ENCODE measurements at regions not wholly inside any gene's neighbourhood (a gene's known extent, or its start where the extent isn't known, plus 50 kb on each side); places are given as distances from the start of the nearest gene placed in this dataset.

DNA sequence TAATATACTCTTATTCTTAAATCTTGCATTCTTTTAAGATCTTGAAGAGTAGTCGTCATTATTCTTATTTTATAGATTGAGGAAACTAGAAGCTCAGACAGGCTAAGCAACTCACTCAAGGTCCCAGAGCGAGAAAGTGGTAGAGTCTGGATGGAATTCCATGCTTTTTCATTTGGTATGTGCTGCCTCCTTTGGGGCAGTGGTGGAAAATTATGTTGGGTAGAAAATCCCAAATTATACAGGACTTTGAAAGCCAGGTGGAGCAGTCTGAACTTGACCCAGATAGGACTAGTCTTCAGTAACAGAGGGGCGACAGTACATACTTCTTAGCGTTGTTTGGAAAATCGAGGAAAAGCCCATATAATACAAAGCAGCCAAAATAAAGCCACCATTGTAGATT is 205.6 kb downstream of the ATG4C start:
- DNase-seq = no peak

- DNase-seq = no peak
Measured at GRCh38 chr1:62991152-62991551, 207.2 kb downstream of the ATG4C start.

GRCh38 chr1:62993844-62994243 is 209.9 kb downstream of the ATG4C start:
- DNase-seq = no peak

GRCh38 chr1:62995173-62995572 is 211.2 kb downstream of the ATG4C start:
- no peak for DNase-seq

GRCh38 chr1:62997884-62998283 is 214.0 kb downstream of the ATG4C start:
- DNase-seq = no peak

DNA sequence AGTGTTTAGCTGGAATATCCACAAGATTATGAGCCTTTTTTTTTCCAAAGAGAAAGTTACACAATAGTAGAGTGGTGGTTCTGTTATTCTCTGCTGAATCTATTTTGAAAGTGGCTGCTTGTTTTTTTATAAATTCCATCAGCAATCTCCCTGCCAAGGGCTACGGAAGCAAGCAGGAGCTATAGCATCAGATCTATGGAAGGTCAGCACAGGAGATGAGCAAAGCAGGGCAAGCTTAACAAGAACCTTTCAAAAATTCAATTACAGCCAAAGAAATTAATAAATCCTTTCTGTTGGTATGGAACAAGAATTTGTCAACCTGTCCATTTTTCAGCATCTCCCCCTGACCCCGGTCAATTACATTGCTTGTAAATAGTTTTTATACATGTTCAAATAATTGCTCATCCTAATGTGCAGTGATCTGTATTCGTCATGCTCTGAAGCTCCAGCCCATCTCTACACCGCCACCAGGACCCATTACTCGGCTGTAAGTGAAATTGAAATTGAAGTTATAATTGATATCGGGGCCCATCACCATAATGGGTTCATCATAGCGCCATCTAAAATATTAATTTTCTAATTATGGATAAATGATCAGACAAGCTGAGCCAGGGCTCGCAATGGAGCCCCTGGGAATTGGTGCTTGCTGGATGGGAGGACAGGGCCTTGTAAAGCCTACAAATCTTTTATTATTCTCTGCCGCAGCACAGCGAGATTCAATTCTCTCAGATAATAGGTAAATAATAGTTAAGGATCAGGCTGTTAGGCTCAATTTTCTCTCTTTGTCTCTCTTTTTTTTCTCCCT is 215.1 kb downstream of the ATG4C start:
- DNase-seq = no peak

DNA sequence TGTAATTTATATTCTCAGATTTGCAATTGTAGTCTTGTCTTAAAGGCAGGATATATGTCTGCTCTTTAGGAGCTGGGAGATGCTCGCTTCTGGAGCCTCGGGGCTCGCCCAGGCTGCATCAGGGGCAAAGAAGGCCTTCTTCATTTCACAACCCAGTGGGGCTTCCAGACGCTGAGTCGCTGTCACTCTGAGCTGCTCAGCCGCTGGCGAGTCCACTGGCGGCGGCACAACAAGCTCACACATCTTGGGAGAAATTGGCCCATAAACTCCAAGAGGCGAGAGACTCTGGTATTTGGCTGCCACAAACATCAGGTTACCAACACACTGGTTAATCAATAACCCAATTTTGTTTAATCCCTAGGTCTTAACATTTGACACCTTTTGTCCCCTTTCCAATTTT is 216.6 kb downstream of the ATG4C start:
- DNase-seq = no peak

DNA sequence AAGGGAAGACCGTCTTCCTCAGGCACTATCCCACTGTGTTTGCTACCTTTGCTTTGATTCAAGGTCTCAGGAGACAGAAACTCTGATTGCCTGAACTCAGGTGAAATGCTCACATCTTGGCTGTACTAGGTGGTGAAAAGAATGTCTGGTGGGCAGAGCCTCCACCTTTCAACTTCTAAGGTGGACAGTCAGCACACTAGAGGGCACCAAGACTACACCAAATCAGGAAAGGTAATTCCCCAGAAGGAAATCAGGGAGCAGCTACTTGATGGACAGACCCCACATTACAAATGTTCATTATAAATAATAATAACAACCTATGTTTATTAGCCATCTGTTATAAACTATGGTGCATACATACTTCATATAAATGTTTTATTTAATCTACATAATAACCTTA is 220.9 kb downstream of the ATG4C start:
- peak; percentile 1 for DNase-seq

DNA sequence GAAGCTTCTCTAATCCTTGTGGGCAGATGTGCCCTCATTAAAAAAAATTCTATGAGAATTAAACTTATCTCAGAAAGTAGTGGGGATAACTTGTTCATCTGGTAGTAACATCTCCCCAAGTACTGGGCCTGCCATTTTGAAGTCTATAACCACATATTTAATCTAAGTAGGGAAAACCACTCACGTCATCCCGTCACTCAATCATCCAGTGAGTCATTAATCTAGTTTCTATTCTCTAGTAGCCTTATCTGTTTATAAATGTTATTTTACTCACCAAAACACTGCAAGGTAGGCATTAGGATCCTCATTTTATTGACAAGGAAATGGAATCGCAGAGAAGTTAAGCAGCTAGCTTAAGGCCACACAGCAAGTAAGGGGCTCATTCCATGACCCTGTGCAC is 221.9 kb downstream of the ATG4C start:
- no peak for DNase-seq

DNA sequence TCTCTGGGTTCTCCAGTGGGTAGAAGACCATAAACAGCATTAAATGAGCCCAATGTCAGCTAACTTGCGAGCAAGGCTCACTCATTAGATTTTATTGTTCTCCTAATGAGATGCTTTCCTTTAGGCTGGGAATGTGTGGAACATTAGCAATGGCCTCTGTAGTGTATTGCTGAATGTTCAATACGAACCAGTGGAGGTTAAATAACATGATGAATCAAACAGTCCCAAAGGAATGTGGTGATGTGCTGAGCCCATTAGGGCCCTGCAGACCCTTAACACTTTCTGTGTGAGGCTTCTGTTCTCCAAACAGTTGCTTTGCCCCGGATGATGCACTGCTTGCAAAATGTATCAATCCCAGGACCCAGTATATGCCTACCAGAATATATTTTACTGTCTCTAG is 225.5 kb downstream of the ATG4C start:
- DNase-seq = no peak

GRCh38 chr1:63010913-63011660 is 227.2 kb downstream of the ATG4C start:
- DNase-seq = peak; percentile 10

DNA sequence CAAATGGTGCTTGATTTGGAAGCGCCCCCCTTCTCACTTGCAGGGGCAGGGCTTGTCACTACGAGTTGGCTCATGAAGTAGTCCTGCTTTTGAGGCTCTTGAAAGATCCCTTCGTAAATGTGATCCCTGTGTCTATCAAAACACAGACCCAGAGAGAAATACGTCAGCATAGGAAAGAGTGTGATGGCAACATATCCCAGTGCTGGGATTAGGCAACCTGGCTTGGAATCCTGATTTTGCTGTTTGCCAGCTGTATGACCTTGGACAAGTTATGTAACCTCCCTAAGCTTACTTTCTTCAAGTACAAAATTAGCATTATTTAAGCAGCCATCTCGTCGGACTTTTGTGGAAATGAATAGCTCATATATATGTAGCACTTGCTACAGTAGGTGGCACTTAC is 228.4 kb downstream of the ATG4C start:
- DNase-seq = no peak

- DNase-seq = no peak
Measured at GRCh38 chr1:63014267-63014666, 230.3 kb downstream of the ATG4C start.

DNA sequence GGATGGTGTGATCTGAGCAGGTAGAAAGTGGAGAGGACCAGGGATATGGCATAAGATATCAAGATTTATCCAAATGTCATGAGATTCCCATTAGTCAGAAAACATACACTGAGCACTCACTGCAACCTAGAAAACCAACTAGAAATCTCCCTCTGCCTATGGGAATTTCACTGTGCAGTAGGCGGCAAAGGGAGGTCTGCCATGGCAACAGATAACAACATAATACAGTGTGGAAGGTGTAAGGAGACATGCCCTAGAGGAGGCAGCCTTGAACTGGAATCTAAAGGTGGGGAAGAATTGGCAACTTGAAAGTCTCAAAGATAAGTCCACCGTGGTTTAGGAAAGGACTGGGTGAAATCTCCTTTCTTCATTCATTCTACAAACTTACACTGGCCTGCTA is 238.4 kb downstream of the ATG4C start:
- DNase-seq = no peak

DNA sequence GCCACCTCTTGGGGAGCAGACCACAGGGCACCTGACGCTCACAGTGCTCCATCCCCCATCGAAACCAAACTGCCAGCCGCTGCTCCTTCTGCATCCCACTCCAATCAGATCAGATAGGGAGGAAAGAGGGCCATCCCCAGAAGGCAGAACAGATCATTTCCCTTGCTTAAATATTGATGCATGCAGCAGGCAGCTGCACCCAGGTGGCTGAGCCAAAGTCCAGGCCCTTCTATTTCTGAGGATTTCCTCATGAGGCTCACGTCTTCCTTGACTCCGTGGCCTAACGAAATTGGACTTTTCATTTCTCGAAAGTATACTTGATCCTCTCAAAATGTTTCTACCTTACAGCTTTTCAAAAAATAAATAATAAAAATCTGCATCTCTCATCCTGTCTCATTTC is 239.2 kb downstream of the ATG4C start:
- DNase-seq = no peak

- no peak for DNase-seq
Measured at GRCh38 chr1:63023637-63024036, 239.7 kb downstream of the ATG4C start.

- no peak for DNase-seq
Measured at GRCh38 chr1:63024132-63024531, 240.2 kb downstream of the ATG4C start.

DNA sequence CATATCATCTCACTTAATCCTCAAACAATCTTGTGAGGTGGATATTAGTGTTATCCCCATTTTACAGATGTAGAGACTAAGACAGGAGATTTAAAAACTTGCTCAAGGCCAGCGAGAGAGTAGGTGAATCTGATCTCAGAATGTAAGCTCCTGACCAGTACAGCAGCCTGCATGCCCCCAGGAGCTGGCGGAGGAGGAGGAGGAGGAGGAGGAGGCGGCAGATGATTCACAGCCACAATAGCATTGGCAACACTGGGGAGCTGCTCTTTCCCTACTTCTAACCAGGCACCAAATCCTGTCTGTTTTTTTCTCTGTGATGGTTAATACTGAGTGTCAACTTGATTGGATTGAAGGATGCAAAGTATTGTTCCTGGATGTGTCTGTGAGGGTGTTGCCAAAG is 243.2 kb downstream of the ATG4C start:
- no peak for DNase-seq

- no peak for DNase-seq
Measured at GRCh38 chr1:63032171-63032570, 248.2 kb downstream of the ATG4C start.

DNA sequence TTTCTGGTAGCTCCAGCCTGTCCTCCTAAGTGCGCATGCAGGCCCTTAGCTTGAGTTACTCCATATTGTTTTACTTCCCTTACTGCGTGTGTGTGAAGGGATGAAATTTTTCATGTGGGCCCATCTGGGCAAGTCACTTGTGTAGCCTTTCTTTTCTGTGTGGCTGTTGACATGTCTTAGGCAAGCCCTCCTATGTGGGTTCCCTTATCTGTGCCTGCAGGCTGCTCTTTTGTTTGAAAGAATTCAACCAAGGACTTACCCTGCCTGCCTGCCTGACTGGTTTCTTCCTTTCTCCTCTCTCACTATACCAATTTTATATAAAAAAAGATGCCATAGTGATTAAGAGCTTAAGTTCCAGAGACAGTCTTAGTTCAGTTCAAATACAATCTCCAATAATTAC is 249.3 kb downstream of the ATG4C start:
- no peak for DNase-seq

GRCh38 chr1:63034256-63034655 is 250.3 kb downstream of the ATG4C start:
- DNase-seq = no peak

DNA sequence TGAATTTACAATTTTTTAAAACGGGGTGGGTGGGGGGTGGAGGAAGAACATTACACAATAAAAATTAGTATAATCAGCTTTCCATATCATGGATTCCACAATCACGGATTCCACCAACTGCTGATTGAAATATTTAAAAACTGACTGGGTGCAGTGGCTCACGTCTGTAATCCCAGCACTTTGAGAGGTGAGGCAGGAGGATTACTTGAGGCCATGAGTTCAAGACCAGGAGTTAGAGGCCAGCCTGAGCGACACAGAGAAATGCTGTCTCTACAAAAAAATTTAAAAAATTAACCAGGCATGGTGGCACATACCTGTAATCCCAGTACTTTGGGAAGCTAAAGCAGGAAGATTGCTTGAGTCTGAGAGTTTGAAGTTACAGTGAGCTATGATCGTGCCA is 254.7 kb downstream of the ATG4C start:
- no peak for DNase-seq

- no peak for DNase-seq
Measured at GRCh38 chr1:63041660-63042059, 257.7 kb downstream of the ATG4C start.

DNA sequence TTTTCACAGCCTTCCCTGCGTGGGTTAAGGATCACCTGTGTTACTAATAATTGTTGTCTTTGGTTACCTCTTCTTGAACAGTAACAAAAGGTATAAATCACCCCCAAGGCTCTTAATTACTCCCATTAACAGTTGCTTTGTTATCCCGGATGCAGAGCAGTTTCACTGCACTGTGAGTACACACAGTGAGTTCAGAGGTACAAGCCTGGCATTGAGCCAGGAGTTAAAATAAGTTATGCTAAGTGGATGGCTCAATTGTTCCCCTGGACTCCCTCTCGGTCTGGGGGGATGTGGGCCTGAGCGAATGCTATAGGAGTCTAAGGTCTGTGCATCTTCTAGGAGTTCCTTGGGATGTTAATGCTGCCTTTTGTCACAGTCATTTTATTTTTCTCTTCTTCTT is 258.3 kb downstream of the ATG4C start:
- no peak for DNase-seq

DNA sequence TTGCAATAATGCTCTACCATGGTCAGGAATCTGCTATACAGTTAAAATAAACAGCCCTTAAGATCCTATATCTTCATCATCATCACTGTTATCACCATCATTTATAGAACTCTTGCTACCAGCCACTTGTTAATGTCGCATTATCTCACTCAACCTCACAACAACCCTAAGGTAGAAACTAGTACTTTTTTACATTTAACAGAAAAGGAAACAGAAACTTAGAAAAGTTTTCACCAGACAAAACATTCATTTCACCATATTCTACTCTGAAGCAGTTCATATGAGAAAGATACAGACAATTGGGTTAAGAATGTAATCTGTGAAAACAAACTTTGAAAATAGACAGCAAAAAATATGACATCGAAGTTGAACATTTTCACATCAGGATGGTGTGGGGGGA is 262.6 kb downstream of the ATG4C start:
- DNase-seq = no peak

Measured in fibroblast of upper back skin (primary cell).